NCI-H1417 (cell line): ENCODE measurements at regions not wholly inside any gene's neighbourhood (a gene's known extent, or its start where the extent isn't known, plus 50 kb on each side); places are given as distances from the start of the nearest gene placed in this dataset.
A peak's percentile ranks its signal among the peaks of the same experiment; 100 is the strongest.

Experiments
- DNase-seq, 3 experiments: peaks; one replicate each; lab custom pipeline; 2025; lab: John Stamatoyannopoulos, UW

- DNase-seq: no peak
These were observed 52.2 kb downstream of the POLR1D start for GRCh38 chr13:27673911-27674310.

GRCh38 chr13:27678306-27679040 lies 56.8 kb downstream of the POLR1D start:
- DNase-seq: no peak

DNA sequence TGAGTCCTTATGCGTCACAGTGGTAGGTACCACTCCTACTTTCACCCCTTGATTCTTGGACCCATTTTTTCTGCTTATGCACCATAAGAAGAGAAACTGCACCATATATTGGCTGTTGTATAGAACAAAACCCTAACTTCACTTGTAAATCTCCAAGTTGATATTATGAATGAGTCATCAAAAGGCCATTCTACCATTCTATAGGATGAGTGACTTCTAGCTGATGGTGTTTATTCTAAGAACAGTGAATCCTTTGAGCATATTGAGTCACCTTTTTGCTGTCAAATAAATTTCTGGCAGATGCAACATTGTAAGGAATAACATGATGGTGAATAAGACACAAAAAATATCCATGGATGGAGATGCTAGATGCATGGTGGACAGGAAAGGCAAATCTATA lies 57.7 kb downstream of the POLR1D start:
- no peak for DNase-seq

DNA sequence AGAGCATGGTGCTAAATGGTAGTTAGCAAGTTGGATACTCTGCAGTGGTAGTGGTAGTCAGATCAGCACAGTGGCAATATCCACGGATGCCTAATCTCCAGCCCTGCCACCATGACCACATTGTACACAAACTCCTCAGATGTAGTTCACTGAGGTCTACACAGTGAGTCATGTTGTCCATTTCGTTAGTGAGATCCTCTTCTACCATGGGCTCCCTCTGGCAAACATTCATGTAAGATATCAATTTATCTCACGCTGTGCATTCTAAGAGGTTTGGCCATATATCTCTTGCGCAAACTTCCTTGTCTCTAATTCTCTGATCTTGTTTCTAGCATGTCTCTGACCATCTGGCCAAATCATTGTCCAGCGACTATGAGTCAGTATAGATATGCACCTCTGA lies 58.2 kb downstream of the POLR1D start:
- no peak for DNase-seq

DNA sequence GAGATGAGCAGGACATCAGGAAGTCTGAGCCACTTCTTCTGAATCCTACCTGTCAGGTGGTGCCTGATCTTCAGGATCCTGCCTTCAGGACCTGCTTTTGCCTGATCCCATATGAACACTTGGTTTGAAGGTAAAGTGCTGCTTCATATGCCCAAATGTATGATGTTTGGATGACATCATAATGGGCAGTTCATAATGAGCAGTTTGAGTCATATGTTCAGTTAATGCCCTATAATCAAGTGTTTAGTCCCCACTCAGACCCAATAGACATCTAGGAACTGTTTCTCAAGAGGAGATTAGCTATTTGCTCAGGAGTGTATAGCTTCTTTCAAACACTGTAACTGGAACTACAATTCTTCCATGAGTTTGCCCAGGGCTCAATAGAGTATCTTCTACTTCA lies 58.8 kb downstream of the POLR1D start:
- DNase-seq: peak in 1 of 3 experiments; percentile 1

DNA sequence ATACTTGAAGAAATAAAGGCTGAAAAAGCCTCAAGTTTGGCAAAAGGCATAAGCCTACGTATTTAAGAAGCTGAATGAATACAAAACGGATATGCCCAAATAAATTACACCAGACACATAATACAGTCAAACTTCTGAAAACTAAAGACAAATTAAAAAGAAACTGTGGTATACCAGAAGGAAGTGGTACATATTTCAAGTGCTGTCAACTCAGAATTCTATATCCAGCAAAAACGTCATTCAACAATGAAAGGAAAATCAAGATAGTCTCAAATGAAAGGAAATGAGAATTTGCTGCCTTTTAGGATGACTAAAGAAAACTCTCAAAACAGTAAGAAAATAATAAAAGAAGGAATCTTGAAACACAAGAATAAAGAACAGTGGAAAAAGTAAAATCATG lies 69.5 kb downstream of the POLR1D start:
- peak in 1 of 3 experiments; percentile 1 for DNase-seq

DNA sequence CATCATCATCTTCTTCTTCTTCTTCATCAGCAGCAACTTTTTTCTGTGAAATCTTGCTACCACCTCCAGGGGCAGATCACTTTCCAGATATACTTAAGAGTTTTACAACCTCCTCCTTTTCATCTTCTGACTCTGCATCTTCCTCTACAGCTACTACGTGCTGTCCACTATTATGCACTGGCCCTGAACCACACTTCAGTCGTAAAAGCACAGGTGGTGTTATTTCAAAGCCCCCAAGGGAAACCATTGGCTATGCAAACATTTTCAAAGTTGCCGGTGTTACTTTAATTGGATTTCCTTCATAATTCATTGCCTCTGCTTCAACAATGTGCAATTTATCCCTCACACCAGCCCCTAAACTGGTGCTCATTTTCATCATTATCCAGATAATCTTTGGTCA lies 75.0 kb downstream of the POLR1D start:
- no peak for DNase-seq

DNA sequence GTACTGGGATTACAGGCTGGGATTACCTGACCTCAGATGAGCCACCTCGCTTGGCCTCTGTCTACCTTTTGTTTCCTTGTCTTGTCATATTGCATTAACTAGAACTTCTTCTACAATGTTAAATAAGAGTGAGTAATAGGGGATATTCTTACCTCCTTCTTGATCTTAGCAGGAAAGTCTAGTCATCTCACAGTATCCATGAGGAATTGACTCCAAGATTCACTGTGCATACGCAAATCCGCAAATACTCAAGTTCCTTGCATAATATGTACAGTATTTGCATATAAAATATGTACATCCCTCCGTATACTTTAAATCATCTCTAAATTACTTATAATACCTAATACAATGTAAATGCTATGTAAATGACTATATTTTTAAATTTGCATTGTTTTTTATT lies 78.3 kb downstream of the POLR1D start:
- DNase-seq: no peak

DNA sequence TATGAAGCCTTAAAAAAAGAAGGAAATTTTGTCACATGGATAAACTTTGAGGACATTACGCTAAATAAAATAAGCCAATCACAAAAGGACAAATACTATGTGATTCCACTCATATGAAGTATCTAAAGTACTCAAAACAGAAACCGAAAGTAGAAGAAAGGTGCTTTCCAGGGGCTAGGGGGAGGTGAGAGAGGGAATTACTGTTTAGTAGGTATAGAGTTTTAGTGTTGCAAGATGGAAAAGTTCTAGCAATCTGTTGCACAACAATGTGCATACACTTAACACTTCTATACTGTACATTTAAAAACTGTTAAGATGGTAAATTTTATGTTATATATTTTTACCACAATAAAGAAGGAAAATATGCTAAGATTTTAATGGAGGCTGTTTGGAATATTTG lies 83.0 kb downstream of the POLR1D start:
- no peak for DNase-seq

- no peak for DNase-seq
These were observed 84.0 kb upstream of the GSX1 start for GRCh38 chr13:27708325-27708724.

DNA sequence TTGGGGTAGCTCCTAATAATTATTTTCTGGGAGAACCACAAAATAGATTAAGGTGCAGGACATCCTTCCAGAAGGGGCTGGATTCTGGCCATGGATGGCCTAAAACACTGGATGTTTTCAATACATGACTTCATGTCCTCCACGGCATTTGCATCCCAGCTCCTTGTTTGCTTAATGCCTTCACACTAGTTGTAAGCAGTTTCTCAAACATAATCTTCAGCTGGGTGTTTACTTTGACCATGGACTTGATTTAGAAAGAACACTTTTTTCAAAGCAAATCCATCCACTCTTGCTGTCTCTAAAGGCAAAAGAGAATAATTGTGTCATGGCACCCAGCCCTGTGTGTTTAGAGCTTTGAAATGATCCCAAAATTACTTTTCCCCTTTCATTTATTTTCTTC lies 82.5 kb upstream of the GSX1 start:
- no peak for DNase-seq

DNA sequence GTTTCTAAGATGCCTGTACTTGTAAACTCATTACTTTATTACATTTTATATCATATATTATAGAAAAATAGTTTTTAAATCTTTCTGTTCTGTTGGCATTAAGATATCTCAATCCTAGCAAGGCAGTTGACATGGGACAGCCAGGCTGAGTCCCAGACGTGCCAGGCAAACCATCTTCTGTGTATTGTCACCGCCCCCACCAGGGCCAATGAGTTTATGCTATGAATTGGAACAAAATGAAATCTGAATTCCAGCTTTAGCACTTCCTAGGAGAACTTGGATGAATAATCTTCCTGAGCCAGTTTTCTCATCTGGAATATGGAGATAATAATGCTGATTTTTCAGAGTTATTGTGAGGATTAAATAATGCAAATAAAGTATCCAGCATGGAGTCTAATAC lies 79.9 kb upstream of the GSX1 start:
- DNase-seq: peak in 1 of 3 experiments; percentile 2

DNA sequence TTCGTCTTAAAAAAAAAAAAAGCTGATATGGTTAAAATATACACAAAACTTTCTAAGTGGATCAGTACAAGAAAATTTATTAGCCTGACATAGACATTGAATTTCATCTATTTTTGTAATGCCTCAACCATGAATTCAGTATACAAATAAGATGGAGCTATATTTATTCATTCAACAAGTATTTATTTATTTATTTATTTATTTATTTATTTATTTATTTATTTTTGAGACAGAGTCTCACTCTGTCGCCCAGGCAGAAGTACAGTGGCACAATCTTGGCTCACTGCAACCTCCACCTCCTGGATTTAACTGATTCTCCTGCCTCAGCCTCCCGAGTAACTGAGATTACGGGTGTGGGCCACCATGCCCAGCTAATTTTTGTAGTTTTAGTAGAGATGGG lies 78.5 kb upstream of the GSX1 start:
- no peak for DNase-seq

DNA sequence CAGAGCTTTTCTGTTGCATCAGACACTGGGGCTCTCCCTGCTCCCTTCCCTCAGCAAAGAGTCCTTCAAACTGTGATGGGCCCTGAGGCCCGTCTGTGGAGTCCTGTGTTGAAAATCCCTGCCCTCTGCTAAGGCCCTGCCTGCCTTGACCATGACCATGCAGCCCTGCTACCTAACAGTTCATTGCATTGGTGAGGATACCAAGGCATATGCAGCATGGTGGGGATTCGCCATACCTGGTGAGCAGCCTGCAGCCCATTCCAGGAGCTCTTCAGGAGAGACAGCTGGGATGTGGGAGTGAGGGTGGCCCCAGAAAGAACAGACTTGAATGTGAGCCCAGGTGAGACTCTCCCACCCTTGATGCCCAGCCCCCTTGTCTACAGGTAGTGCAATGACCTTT lies 70.6 kb upstream of the GSX1 start:
- no peak for DNase-seq

DNA sequence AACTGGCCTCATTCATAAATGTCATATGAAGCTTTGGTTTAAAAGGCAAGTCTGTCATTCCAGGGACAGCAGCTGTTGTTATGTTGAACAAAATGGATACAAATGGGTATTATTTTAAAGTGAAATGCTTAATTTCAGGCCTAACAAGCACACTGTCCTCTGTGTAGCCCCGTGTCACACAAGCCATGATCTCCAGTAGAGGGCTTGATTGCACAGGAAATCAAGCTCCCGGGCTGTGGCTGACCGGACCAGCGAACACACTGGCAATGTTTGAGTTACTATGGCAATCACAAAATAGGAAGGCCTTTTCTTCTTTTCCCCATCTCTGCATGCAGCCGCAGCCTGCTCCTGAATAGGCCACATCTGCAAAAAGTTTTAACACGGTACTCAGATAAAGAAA lies 64.0 kb upstream of the GSX1 start:
- no peak for DNase-seq

DNA sequence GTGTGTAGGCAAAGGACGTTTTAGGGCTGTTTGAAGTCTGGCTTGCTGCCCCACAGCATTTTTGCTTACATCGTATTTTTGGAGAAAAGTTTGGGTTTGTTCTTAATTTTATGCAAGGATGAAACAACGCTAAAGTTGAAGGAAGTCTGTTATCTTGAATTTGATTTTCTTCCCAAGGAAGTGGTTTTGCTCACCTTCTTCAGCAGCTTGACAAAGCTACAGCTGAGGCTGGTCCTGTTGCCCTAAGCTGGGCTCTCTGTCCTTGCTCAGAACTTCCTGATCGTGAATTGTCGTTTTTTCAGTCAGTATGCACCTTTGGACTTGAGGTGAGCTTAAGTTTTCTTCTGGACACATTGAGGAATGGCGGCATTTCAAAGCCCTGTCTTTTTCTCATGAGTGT lies 62.1 kb upstream of the GSX1 start:
- no peak for DNase-seq
